ENCODE measurements at regions not wholly inside any gene's neighbourhood (a gene's known extent, or its start where the extent isn't known, plus 50 kb on each side); places are given as distances from the start of the nearest gene placed in this dataset.
"Not testable (repeated sequence)": the region's sequence is repeated elsewhere in the genome, so short reads cannot be mapped to it uniquely, and the experiment has no call there.

DNA sequence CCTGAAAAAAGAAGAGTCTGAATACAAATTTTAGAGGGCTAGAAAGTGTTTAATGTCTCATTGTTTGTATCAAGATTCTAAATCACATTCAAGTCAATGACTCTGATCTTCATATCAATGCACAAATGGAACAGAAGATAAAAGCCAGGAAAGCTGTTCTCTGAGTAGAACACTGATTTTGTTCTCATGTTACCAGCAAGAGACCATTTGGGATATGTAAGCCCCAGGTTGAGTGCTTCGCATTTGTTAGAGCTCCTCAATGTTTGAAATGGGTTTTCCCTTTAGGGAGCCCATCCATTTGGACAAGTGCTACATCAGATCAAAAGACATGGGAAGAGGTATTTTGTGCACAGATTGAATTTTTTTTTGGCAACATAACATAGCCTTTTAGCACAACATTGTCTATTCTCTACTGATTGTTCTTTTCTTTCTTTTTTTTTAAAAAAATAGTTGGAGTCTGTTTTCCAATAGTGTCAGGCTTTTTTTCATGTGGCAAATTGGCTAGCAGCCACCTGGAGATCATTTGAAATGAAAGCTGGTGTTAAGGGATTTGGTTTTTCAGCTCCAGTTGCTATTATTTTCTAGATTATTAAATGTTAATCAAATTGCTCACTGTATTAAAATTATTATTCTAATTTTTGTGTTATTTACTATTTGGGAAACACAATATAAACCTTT is 74.5 kb upstream of the ZPLD1 start:
- Histone ChIP-seq H3K36me3 (replicated peaks; ENCODE audit: insufficient read depth, low read length) (no peaks in the 10 kb centered on the region), H3K9me3 (replicated peaks; ENCODE audit: insufficient read depth, low read length) (no peaks in the 10 kb centered on the region), H3K9ac (ENCODE audit: low read length) (no peak overlapping the region), H3K27me3 (replicated peaks; ENCODE audit: insufficient read depth, low read length) (no peaks in the 10 kb centered on the region), H3K27ac (ENCODE audit: low read length) (no peak overlapping the region), H3K4me2 (ENCODE audit: low read depth, low read length) (no peak overlapping the region), H4K20me1 (ENCODE audit: insufficient read depth, low read length) (no peaks in the 10 kb centered on the region), H3F3A (ENCODE audit: insufficient read depth, low read length) (no peaks in the 10 kb centered on the region), H3K79me2 (ENCODE audit: low read length) (no peaks in the 10 kb centered on the region), H3K4me3 (ENCODE audit: low read length) (no peak overlapping the region), H3K9me2 (replicated peaks; ENCODE audit: insufficient read depth, low read length) (no peaks in the 10 kb centered on the region), H2AFZ (ENCODE audit: low read length) (no peak overlapping the region), H3K4me1 (ENCODE audit: low read length) (no peaks in the 10 kb centered on the region)
- TF ChIP-seq EZH2 (optimal IDR thresholded peaks at IDR 0.05; ENCODE audit: low read depth, low read length) (no peak), EZH2phosphoT487 (IDR thresholded peaks at IDR 0.05; ENCODE audit: low read length) (no peak)
- TF ChIP-seq, protein P1, sequence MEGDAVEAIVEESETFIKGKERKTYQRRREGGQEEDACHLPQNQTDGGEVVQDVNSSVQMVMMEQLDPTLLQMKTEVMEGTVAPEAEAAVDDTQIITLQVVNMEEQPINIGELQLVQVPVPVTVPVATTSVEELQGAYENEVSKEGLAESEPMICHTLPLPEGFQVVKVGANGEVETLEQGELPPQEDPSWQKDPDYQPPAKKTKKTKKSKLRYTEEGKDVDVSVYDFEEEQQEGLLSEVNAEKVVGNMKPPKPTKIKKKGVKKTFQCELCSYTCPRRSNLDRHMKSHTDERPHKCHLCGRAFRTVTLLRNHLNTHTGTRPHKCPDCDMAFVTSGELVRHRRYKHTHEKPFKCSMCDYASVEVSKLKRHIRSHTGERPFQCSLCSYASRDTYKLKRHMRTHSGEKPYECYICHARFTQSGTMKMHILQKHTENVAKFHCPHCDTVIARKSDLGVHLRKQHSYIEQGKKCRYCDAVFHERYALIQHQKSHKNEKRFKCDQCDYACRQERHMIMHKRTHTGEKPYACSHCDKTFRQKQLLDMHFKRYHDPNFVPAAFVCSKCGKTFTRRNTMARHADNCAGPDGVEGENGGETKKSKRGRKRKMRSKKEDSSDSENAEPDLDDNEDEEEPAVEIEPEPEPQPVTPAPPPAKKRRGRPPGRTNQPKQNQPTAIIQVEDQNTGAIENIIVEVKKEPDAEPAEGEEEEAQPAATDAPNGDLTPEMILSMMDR (IDR thresholded peaks at IDR 0.05; ENCODE audit: low read length): no peak
- DNase-seq: no peak

DNA sequence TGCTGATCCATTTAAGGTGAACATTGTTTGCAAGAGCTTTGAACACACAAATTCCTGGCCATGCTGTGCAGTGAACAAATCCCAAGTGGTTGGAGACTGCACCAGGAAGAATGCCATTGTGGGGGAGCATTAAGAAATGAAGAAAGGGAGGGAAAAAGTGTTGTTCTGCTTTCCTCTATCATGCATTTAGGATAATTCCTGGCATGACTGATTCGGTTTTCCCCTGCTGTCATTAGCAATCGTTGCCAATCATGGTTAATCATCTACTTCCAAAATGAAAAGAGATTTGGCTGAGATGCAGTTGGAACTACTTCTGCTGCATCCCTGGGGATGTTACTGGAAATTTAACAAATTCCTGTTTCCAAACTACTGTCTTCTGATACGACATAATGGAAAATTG is 73.7 kb upstream of the ZPLD1 start:
- Histone ChIP-seq H3K4me1 (ENCODE audit: low read length) (no peaks in the 10 kb centered on the region), H3K9me3 (replicated peaks; ENCODE audit: insufficient read depth, low read length) (no peaks in the 10 kb centered on the region), H3K4me3 (ENCODE audit: low read length) (no peak overlapping the region), H3K36me3 (replicated peaks; ENCODE audit: insufficient read depth, low read length) (no peaks in the 10 kb centered on the region), H3K9ac (ENCODE audit: low read length) (no peak overlapping the region), H3K9me2 (replicated peaks; ENCODE audit: insufficient read depth, low read length) (no peaks in the 10 kb centered on the region), H3K4me2 (ENCODE audit: low read depth, low read length) (no peak overlapping the region), H3F3A (ENCODE audit: insufficient read depth, low read length) (no peaks in the 10 kb centered on the region), H2AFZ (ENCODE audit: low read length) (no peak overlapping the region), H3K27ac (ENCODE audit: low read length) (no peak overlapping the region), H3K27me3 (replicated peaks; ENCODE audit: insufficient read depth, low read length) (no peaks in the 10 kb centered on the region), H3K79me2 (ENCODE audit: low read length) (no peaks in the 10 kb centered on the region), H4K20me1 (ENCODE audit: insufficient read depth, low read length) (no peaks in the 10 kb centered on the region)
- no peak for DNase-seq
- TF ChIP-seq EZH2 (optimal IDR thresholded peaks at IDR 0.05; ENCODE audit: low read depth, low read length): no peak
- TF ChIP-seq EZH2phosphoT487 (IDR thresholded peaks at IDR 0.05; ENCODE audit: low read length): no peak
- TF ChIP-seq, protein P1 (IDR thresholded peaks at IDR 0.05; ENCODE audit: low read length): no peak

DNA sequence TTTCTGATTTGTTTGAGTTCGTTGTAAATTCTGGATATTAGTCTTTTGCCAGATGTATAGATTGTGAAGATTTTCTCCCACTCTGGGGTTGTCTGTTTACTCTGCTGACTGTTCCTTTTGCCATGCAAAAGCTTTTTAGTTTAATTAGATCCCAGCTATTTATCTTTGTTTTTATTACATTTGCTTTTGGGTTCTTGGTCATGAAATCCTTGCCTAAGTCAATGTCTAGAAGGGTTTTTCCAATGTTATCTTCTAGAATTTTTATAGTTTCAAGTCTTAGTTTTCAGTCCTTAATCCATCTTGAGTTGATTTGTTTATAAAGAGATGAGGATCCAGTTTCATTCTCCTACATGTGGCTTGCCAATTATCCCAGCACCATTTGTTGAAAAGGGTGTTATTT is 68.7 kb upstream of the ZPLD1 start:
- H3F3A ChIP-seq (ENCODE audit: insufficient read depth, low read length); H3K79me2 ChIP-seq (ENCODE audit: low read length); H3K9me2 ChIP-seq (replicated peaks; ENCODE audit: insufficient read depth, low read length); H3K9me3 ChIP-seq (replicated peaks; ENCODE audit: insufficient read depth, low read length); H3K27ac ChIP-seq (ENCODE audit: low read length); H3K27me3 ChIP-seq (replicated peaks; ENCODE audit: insufficient read depth, low read length); H4K20me1 ChIP-seq (ENCODE audit: insufficient read depth, low read length); DNase-seq; H3K4me1 ChIP-seq (ENCODE audit: low read length); H2AFZ ChIP-seq (ENCODE audit: low read length); H3K9ac ChIP-seq (ENCODE audit: low read length); H3K36me3 ChIP-seq (replicated peaks; ENCODE audit: insufficient read depth, low read length); H3K4me2 ChIP-seq (ENCODE audit: low read depth, low read length); H3K4me3 ChIP-seq (ENCODE audit: low read length): not testable (repeated sequence)

DNA sequence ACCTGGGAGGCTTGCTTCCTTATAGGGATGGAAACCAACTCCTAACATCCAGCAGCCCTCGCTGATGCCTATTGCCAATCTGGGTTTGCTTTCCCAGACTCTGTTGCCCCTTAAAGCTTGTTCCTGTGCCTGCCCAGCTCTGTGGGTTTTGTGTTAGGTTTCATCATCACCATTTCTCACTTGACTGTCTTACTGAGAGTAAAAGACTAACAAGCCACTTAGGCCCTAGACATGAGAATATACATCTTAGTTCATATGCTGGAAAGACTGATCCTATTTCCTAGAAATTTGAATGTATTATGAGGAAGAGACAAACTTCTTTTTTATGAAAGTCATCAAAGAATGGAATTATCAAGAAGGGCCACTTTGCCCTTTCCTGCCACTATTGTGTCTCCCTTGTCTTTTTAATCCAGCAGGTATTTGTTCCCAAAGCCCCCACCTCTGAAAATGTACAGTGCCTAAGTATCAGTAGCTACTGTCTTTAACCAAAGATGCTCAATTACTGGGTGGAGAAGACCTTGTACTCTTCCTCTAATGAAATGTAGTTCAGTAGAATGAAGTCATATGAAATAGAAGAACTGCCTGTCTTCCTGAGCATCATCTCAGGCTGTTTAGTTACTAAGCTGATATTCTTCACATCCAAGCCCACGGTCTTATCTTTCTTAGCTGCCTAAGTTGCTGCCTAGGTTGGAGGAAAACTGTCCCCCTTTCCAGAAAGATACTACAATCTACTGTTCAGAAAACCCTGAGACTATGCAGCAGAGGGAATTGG is 59.8 kb upstream of the ZPLD1 start:
- Histone ChIP-seq H3F3A (ENCODE audit: insufficient read depth, low read length) (no peaks in the 10 kb centered on the region), H2AFZ (ENCODE audit: low read length) (no peak overlapping the region), H3K4me1 (ENCODE audit: low read length) (no peaks in the 10 kb centered on the region), H3K27me3 (replicated peaks; ENCODE audit: insufficient read depth, low read length) (no peaks in the 10 kb centered on the region), H3K9me3 (replicated peaks; ENCODE audit: insufficient read depth, low read length) (no peaks in the 10 kb centered on the region), H3K4me2 (ENCODE audit: low read depth, low read length) (no peak overlapping the region), H3K79me2 (ENCODE audit: low read length) (no peaks in the 10 kb centered on the region), H3K4me3 (ENCODE audit: low read length) (no peak overlapping the region), H4K20me1 (ENCODE audit: insufficient read depth, low read length) (no peaks in the 10 kb centered on the region), H3K27ac (ENCODE audit: low read length) (no peak overlapping the region), H3K36me3 (replicated peaks; ENCODE audit: insufficient read depth, low read length) (no peaks in the 10 kb centered on the region), H3K9me2 (replicated peaks; ENCODE audit: insufficient read depth, low read length) (no peaks in the 10 kb centered on the region), H3K9ac (ENCODE audit: low read length) (no peak overlapping the region)
- DNase-seq: no peak
- TF ChIP-seq EZH2 (optimal IDR thresholded peaks at IDR 0.05; ENCODE audit: low read depth, low read length): no peak
- TF ChIP-seq, protein P1 (IDR thresholded peaks at IDR 0.05; ENCODE audit: low read length): no peak
- TF ChIP-seq EZH2phosphoT487 (IDR thresholded peaks at IDR 0.05; ENCODE audit: low read length): no peak

Measured in MM.1S (cell line).